ENCODE measurements at regions not wholly inside any gene's neighbourhood (a gene's known extent, or its start where the extent isn't known, plus 50 kb on each side); places are given as distances from the start of the nearest gene placed in this dataset.

- TF ChIP-seq CTCF (IDR thresholded peaks at IDR 0.05) = no peak
- no peak for TF ChIP-seq TCF7L2 (IDR thresholded peaks at IDR 0.05; ENCODE audit: low read depth, low read length)
- TF ChIP-seq POLR2AphosphoS5 (IDR thresholded peaks at IDR 0.05; ENCODE audit: low read depth, low read length) = no peak
Observed at GRCh38 chr1:104718752-104719151, 969.1 kb downstream of the AMY1C start.

All from Panc1 (cell line).